Vagina (tissue), 2 donors: ENCODE measurements at regions not wholly inside any gene's neighbourhood (a gene's known extent, or its start where the extent isn't known, plus 50 kb on each side); places are given as distances from the start of the nearest gene placed in this dataset.

Source experiments
- DNase-seq, 2 donors: peaks; one replicate each; pipeline ENCODE4 v3.0.0-alpha.2; 2017; ENCODE audit errors: extremely low spot score in 2 of 2
- H3K27ac ChIP-seq: fragments of 200-600 bp; sonication (generic); one replicate; pipeline ENCODE4 v1.5.1; 2019
- H3K27me3 ChIP-seq: fragments of 200-600 bp; sonication (generic); one replicate; pipeline ENCODE4 v1.5.1; 2019
- H3K36me3 ChIP-seq, 2 donors: fragments of 200-600 bp; sonication (generic); one replicate each; pipeline ENCODE4 v1.5.1; 2017 to 2019
- H3K4me1 ChIP-seq: fragments of 200-600 bp; sonication (generic); one replicate; pipeline ENCODE4 v1.5.1; 2019
- H3K4me3 ChIP-seq, 2 donors: fragments of 200-600 bp; sonication (generic); 1 replicate in 1 of 2; 2 replicates in 1 of 2; pipeline ENCODE4 v1.5.1; 2016 to 2019
- H3K9me3 ChIP-seq: fragments of 200-600 bp; sonication (generic); one replicate; pipeline ENCODE4 v1.5.1; 2019
- CTCF ChIP-seq, 3 experiments: fragments of 450-650 bp in 2 of 3; fragments of 200-600 bp in 1 of 3; sonication (generic) in 1 of 3; IDR thresholded peaks; one replicate each; pipeline ENCODE4 v1.5.1; 2017 to 2019; ENCODE audit warnings: antibody characterized with exemption in 3 of 3, mild to moderate bottlenecking in 2 of 3, moderate library complexity in 2 of 3
- POLR2A ChIP-seq, 2 donors: fragments of 450-650 bp; IDR thresholded peaks; one replicate each; pipeline ENCODE4 v1.6.1; 2017; ENCODE audit warnings: antibody characterized with exemption in 2 of 2, mild to moderate bottlenecking in 2 of 2, moderate library complexity in 2 of 2
- POLR2AphosphoS5 ChIP-seq, 2 donors: sonication (generic); formaldehyde crosslinking; IDR thresholded peaks; one replicate each; pipeline ENCODE4 v1.9.0; 2017; ENCODE audit warnings: antibody characterized with exemption in 2 of 2, mild to moderate bottlenecking in 2 of 2, low read depth in 1 of 2; ENCODE audit not compliant: insufficient read depth in 1 of 2
- intact Hi-C: fragments of 100-400 bp; cut with DNase I; formaldehyde crosslinking; loops from one replicate; pipeline ENCODE4 v1.15.1; 2023

GRCh38 chr14:34110531-34110930 is 159.7 kb upstream of the EGLN3 start:
- intact Hi-C loops, result no loop called here
- no peaks in the 10 kb centered on the region for H3K9me3 ChIP-seq
- no peak for TF ChIP-seq CTCF (IDR thresholded peaks at IDR 0.05)
- no peak for TF ChIP-seq POLR2AphosphoS5 (IDR thresholded peaks at IDR 0.05; ENCODE audit: insufficient read depth in 1 of 2, low read depth in 1 of 2)
- no peak for TF ChIP-seq POLR2A (IDR thresholded peaks at IDR 0.05)
- H3K27ac ChIP-seq, result no peak overlapping the region
- no peak overlapping the region for H3K4me3 ChIP-seq
- DNase-seq, result no peak
- no peaks in the 10 kb centered on the region for H3K27me3 ChIP-seq
- H3K4me1 ChIP-seq, result no peaks in the 10 kb centered on the region
- H3K36me3 ChIP-seq, result no peaks in the 10 kb centered on the region

GRCh38 chr14:34107441-34107840 is 156.6 kb upstream of the EGLN3 start:
- H3K4me1 ChIP-seq, result no peaks in the 10 kb centered on the region
- H3K4me3 ChIP-seq, result no peak overlapping the region
- no peak for DNase-seq
- H3K27ac ChIP-seq, result no peak overlapping the region
- intact Hi-C loops, result no loop called here
- no peaks in the 10 kb centered on the region for H3K27me3 ChIP-seq
- H3K9me3 ChIP-seq, result no peaks in the 10 kb centered on the region
- no peaks in the 10 kb centered on the region for H3K36me3 ChIP-seq
- TF ChIP-seq POLR2A (IDR thresholded peaks at IDR 0.05), result no peak
- no peak for TF ChIP-seq POLR2AphosphoS5 (IDR thresholded peaks at IDR 0.05; ENCODE audit: insufficient read depth in 1 of 2, low read depth in 1 of 2)
- TF ChIP-seq CTCF (IDR thresholded peaks at IDR 0.05), result no peak

- H3K27me3 ChIP-seq, result no peaks in the 10 kb centered on the region
- no peak overlapping the region for H3K27ac ChIP-seq
- H3K36me3 ChIP-seq, result no peaks in the 10 kb centered on the region
- intact Hi-C loops, result no loop called here
- TF ChIP-seq POLR2A (IDR thresholded peaks at IDR 0.05) (no peak), CTCF (IDR thresholded peaks at IDR 0.05) (no peak), POLR2AphosphoS5 (IDR thresholded peaks at IDR 0.05; ENCODE audit: insufficient read depth in 1 of 2, low read depth in 1 of 2) (no peak)
- no peak for DNase-seq
- H3K4me3 ChIP-seq, result no peak overlapping the region
- H3K9me3 ChIP-seq, result no peaks in the 10 kb centered on the region
- H3K4me1 ChIP-seq, result no peaks in the 10 kb centered on the region
These were observed 155.4 kb upstream of the EGLN3 start for GRCh38 chr14:34106310-34106709.

GRCh38 chr14:34104489-34105397 is 153.9 kb upstream of the EGLN3 start:
- Histone ChIP-seq H3K27ac (no peak overlapping the region), H3K27me3 (no peaks in the 10 kb centered on the region), H3K36me3 (no peaks in the 10 kb centered on the region), H3K4me3 (no peak overlapping the region), H3K4me1 (no peaks in the 10 kb centered on the region), H3K9me3 (no peaks in the 10 kb centered on the region)
- no peak for TF ChIP-seq POLR2A (IDR thresholded peaks at IDR 0.05)
- TF ChIP-seq CTCF (IDR thresholded peaks at IDR 0.05), result no peak
- TF ChIP-seq POLR2AphosphoS5 (IDR thresholded peaks at IDR 0.05; ENCODE audit: insufficient read depth in 1 of 2, low read depth in 1 of 2), result no peak
- no peak for DNase-seq
- intact Hi-C loops, result no loop called here

GRCh38 chr14:34103176-34103575 is 152.3 kb upstream of the EGLN3 start:
- TF ChIP-seq POLR2A (IDR thresholded peaks at IDR 0.05) (no peak), CTCF (IDR thresholded peaks at IDR 0.05) (no peak), POLR2AphosphoS5 (IDR thresholded peaks at IDR 0.05; ENCODE audit: insufficient read depth in 1 of 2, low read depth in 1 of 2) (no peak)
- no peaks in the 10 kb centered on the region for H3K27me3 ChIP-seq

More at GRCh38 chr14:34103176-34103575, 152.3 kb upstream of the EGLN3 start:
- intact Hi-C loops, result no loop called here
- H3K9me3 ChIP-seq, result no peaks in the 10 kb centered on the region
- DNase-seq, result no peak
- H3K4me3 ChIP-seq, result no peak overlapping the region
- H3K36me3 ChIP-seq, result no peaks in the 10 kb centered on the region
- H3K4me1 ChIP-seq, result peaks cover 4% of the 10 kb centered on the region
- no peak overlapping the region for H3K27ac ChIP-seq
